Activated T-helper 1 cell treated with anti-CD3 and anti-CD28 coated beads, Interleukin-2, amount 50 U/mL, for 16 hours (primary cell): ENCODE measurements at regions not wholly inside any gene's neighbourhood (a gene's known extent, or its start where the extent isn't known, plus 50 kb on each side); places are given as distances from the start of the nearest gene placed in this dataset.
"Not testable (repeated sequence)": the region's sequence is repeated elsewhere in the genome, so short reads cannot be mapped to it uniquely, and the experiment has no call there.

Source experiments
- DNase-seq, 2 donors: peaks; one replicate each; pipeline ENCODE4 v3.0.0-alpha.2; 2020; ENCODE audit warnings: low read depth in 1 of 2, low spot score in 1 of 2

DNA sequence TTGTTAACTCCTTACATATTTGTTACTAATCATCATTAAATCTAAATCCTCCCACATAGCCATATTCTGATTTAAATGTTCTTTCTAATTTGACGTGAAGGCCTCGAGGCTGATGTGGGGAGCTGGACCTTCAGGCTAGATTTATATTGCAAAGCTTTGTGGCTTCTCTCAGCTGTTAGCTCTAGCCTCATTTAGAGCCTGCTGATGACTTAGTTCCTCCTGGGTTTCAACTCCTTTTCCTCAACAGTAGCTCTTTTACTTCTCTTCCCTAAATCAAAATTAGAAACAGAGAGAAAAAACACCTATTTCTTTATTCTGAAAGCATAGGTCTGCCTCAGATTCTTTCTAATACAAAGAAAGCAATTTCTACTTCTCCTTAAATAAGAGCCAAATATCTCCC, 477.5 kb upstream of the CCDC196 start:
- no peak for DNase-seq

DNA sequence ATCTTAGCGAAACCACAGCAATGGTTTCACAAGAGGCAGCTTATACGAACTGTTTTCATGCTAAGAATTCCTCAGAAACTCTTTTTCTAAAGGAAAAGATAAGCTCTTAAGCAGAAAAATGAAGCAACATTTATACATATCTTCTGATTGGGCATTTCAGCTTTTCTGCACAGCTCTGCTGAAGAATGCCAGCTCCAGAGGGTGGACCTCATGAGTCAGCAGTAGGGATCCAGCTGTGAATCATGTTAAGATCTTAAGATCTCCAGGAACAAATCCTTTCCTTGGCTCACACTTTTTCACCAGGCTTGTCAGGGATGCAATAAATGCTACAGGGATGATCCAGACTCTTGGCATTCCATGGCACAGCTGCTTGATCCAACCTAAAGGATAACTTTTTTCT, 477.1 kb upstream of the CCDC196 start:
- no peak for DNase-seq

- no peak for DNase-seq
Observed at GRCh38 chr14:66010695-66011094, 475.5 kb upstream of the CCDC196 start.

DNA sequence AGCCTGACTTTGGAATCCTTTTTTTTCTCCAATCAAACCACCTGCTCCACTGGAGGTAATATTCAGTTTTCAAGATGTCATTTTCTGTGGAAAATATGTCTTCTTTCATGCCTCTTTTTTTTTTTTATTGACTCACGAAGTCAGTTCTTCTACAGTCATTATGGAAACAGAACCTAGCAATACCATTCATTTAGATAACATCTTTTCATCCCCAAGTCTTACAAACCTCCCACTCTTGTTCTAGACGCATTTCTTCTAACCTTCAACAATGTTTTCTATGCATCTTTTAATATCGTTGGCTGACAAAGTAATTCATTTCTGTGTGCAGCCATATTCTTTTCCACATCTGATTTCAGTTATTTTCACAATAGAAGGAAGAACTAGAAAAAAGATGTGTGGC, 474.3 kb upstream of the CCDC196 start:
- no peak for DNase-seq

- not testable (repeated sequence) for DNase-seq
Observed at GRCh38 chr14:66013607-66014006, 472.6 kb upstream of the CCDC196 start.

- no peak for DNase-seq
Observed at GRCh38 chr14:66015071-66015780, 470.9 kb upstream of the CCDC196 start.

DNA sequence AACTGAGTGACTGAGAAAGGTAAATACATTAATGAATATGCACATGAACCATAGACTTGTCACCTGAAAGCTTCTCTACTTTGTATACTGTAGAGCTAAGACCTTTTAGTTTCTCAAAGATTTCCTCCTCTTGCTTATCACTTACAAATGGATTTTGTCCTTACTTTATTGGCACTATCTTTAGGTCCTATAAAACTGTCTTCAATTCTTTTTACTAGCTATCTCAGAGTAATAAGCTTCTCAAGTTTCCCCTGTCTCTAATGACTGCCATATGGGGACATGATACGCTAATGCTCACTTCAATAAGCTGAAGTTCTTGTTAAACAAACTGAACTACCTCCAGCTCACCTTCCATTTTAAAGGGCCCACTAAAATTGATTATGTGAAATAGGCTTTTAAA, 468.2 kb upstream of the CCDC196 start:
- no peak for DNase-seq

DNA sequence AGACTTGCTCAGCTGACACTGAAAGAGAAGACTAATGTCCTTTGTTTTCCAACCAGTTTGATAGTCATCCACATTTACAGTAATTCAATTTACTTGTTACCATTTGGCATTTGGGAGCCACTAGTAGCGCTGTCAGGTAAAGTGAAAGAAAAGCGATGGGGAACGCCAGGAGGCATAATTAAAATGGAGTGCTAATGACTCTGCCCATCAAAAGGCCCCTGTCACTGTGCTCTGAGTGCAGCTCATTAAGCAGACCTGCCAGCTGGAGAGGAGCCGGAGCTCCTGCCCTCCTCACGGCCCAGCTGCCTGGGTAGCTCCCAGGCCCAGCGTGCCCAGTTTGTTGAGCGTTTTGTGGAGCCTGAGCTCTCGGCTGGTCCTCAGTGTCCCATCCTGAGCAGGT, 463.6 kb upstream of the CCDC196 start:
- DNase-seq: no peak

- DNase-seq: no peak
Observed at GRCh38 chr14:66025779-66026178, 460.4 kb upstream of the CCDC196 start.

GRCh38 chr14:66031981-66032380, 454.2 kb upstream of the CCDC196 start:
- not testable (repeated sequence) for DNase-seq

DNA sequence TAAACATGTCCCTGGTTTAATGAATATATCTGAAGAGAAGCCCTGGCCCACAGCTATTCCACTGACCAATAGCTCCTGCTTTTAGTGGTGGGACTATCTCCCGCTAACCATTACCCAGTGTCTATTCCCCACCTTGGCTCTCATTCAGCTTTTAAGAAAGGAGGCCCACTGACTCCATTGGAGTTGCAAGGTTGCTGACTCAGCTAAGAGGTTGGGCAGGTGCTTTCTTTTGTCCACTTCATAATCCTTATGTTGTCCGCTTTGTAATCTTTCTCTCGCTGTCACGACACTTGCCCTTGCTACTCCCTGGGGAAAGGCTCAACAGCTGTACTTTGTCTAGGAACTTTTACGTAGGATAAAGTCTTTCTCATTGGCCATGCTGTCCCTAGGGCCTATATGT, 453.4 kb upstream of the CCDC196 start:
- DNase-seq: no peak

- DNase-seq: no peak
Observed at GRCh38 chr14:66036547-66036946, 449.6 kb upstream of the CCDC196 start.

- DNase-seq: no peak
Observed at GRCh38 chr14:66037361-66037760, 448.8 kb upstream of the CCDC196 start.

- no peak for DNase-seq
Observed at GRCh38 chr14:66038212-66038611, 448.0 kb upstream of the CCDC196 start.

GRCh38 chr14:66038618-66039017, 447.6 kb upstream of the CCDC196 start:
- no peak for DNase-seq

DNA sequence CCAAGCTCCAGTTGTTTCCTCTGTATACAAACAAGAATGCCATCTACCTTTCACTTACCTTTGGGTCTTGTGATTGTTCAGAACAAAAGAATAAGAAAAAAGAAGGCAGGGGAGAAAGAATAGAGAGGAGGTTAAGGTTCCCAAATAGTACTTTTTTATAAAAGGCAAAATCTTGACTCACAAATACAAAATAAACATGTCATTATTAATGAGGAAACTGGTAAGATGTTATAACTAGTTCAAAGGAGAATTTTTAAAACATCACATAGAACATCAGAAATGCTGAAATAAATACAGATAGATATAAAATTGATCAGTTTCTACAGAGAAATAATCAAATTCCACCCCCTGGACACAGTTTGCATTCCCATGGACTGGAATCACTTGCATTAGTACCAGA, 446.7 kb upstream of the CCDC196 start:
- no peak for DNase-seq

- no peak for DNase-seq
Observed at GRCh38 chr14:66041582-66041981, 444.6 kb upstream of the CCDC196 start.

DNA sequence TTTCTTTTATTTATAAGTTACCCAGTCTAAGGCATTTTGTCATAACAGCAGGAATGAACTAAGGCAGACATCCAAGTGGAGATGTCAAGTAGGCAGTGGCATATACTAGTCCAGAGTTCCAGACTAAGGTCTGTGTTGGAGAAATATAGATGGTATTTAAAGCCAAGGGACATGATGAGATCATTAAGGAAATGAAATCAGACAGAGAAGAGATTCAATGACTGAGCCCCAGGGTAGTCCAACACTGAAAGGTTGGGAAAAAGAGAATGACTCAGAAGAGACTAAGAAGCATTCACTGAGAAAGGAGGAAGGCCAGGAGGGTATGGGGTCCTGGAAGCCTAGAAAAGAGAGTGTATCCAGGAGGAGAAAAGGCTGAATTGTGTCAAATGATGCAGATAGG, 442.2 kb upstream of the CCDC196 start:
- no peak for DNase-seq

DNA sequence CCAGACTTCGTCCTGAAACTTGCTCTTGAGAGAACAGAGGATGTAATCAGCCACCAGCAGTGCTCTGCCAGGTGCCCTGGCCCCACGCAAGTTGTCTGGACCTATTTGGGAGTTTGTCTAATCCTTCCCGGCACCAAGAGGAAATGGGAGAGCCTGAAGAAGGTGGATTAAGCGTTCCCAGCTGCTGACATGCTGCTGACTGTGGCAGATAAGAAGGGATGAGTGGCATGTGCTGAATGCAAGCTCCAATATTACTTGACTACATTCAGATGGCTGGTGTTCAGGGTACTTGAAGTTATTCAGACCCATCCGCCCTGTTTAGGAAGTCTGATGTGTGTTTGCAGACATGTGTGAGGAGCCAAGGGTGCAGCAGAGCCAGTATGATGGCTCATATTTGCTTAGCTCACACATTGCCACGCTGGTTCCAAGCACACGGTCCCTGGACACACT, 440.6 kb upstream of the CCDC196 start:
- DNase-seq: no peak

DNA sequence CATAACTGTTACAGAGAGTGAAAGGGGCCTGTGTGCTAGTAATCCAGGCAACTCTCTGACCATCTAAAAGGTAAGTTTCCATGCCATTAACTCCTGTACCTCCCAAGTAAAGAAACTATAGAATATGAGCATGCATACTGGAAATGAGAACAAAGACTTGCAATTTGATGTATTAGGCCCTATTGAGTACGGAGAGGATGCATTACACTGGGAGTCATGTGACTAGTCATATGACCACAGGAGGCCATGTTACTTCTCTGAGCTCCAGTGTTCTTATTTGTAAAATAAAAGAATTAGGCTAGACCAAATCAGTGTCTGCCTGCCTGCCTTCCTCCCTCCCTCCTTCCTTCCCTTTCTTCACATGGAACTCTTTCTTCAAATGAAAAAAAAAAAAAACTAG, 440.1 kb upstream of the CCDC196 start:
- DNase-seq: no peak

GRCh38 chr14:66046591-66046990, 439.6 kb upstream of the CCDC196 start:
- DNase-seq: no peak

DNA sequence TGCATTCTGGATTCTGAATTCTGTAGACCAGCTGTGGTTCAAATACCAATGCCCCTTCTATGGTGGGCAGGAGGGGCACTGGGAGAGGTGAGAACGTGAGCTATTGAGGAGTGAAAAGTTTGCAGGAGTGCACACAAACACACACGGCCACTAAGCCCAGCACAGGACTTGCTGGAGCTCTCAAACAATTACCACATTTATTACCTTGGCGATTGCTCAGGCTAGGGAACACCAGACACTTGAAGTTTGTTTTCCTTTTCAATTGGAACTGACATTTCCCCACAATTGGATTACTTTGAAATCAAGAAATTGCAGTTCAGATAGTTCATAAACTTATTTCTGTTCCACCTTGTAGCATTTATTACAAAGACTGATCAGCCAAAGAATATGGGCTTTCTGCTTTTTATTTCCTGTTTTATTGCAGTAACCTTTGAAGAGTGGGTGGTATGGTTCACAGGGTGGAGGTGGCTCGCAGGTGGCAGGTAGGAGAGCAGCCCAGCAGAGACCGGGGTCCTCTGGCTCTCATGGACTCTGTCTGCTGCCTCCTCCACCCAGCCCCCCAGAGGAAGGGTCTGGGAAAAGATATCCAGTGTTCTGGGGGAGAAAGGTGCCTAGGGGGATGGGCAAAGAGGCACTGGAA, 429.8 kb upstream of the CCDC196 start:
- DNase-seq: no peak
